HG03103 (cell line): ENCODE measurements at regions not wholly inside any gene's neighbourhood (a gene's known extent, or its start where the extent isn't known, plus 50 kb on each side); places are given as distances from the start of the nearest gene placed in this dataset.
"Not testable (repeated sequence)": the region's sequence is repeated elsewhere in the genome, so short reads cannot be mapped to it uniquely, and the experiment has no call there.

Source experiments
- ATAC-seq: cut with Tn5 transposase; IDR thresholded peaks from one replicate; pipeline ENCODE4 v1.9.1; 2021; ENCODE audit warnings: low read depth; ENCODE audit not compliant: unreplicated experiment

DNA sequence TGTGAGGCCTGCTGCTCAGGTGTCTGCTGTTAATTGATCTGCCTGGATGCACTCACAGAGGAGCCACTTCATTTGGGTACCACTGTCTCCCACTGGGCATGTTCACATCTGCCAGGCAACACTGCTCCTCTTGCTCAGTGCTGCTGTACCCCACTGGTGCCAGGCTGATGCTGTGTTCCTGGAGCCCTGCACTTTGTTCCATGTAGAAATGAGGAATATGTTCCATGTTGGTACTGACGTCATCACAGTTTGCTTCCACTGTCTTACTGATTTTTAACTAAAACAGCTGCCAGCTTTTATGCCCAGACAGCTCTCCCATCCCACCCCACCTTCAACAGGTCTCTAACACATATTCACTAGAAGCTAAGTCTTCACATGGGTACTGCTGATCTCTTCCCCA, 355.7 kb downstream of the LRRC70 start:
- no peak for ATAC-seq

DNA sequence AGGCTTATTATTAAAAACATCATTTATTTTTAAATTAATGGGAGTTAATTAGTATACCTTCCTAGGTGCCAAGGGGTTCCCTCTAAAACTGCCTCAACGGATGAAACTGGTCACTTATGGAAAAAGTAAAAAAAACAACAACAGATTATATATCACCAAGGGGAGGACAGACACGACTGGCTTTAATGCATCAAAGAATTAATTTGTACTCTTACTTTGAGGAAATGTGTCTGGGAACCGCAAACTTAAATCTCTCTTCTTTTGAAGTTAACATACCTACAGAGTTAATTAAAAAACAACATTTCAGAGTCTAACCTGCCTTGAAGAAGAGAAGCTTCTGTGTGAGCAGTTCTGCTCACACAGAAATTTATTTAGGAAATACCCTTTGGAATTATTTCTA, 354.6 kb downstream of the LRRC70 start:
- ATAC-seq: no peak

- ATAC-seq: no peak
Observed at GRCh38 chr5:62931153-62931950, 352.7 kb downstream of the LRRC70 start.

- no peak for ATAC-seq
Observed at GRCh38 chr5:62922191-62922590, 343.6 kb downstream of the LRRC70 start.

- ATAC-seq: no peak
Observed at GRCh38 chr5:62920856-62921255, 342.2 kb downstream of the LRRC70 start.

- no peak for ATAC-seq
Observed at GRCh38 chr5:62909326-62909725, 330.7 kb downstream of the LRRC70 start.

DNA sequence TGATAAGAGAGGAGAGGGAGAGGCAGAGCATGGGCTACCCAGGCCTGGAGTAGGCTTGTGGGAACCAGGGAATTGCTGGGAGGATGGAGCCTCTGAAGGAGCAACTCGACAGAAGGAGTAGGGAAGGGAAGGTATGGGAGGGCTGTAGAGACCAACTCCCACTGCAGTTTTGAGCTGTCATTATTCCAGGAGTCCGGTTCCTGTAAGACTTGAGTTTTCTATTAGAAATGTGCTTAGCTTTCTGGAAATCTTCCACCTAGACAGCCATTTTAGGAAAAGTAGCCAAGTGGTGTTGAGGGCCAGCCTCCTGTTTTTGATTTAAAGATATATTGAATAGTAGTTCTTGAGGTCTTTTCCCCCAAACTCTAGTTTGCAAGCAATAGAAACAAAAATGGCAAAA, 323.5 kb downstream of the LRRC70 start:
- no peak for ATAC-seq

DNA sequence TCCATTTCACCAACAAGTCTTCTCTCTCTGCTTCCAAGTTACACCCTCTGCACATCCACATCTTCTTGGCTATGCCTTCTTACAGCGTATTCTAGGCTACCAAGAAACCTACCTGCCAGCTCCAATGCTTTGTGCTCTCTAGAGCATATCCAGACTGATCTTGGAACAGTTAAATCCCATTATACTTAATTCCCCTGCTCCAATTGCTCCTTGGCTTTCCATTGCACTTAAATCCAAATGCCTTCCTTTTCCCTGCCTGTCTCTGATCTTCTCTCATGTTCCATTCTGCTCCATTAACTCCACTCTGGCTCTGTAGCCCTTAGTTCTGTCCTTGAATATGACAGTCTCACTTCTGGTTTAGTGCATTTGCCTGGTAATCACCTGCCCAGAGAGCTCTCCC, 322.4 kb downstream of the LRRC70 start:
- ATAC-seq: no peak

DNA sequence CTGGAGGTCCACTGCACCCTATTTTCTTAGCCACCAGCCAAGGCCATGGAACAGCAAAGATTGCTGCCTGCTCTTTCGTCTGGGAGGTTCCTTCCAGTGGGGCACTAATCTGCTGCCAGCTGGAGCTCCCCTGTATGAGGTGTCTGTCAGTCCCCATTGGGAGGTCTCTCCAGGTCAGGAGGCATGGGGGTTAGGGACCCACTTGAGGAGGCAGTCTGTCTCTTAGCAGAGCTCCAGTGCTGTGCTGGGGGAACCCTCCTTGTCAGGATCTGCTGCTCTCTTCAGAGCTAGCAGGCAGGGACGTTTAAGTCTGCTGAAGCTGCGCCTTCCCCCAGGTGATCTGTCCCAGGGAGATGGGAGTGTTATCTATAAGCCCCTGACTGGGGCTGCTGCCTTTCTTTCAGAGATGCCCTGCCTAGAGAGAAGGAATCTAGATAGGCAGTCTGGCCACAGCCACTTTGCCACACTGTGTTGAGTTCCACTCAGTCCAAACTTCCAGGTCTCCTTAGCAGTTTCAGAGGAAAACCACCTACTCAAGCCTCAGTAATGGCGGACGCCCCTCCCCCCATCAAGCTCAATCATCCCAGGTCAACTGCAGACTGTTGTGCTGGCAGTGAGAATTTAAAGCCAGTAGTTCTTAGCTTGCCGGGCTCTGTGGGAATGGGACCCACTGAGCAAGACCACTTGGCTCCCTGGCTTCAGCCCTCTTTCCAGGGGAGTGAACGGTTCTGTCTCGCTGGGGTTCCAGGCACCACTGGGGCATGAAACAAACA, 317.7 kb downstream of the LRRC70 start:
- no peak for ATAC-seq

DNA sequence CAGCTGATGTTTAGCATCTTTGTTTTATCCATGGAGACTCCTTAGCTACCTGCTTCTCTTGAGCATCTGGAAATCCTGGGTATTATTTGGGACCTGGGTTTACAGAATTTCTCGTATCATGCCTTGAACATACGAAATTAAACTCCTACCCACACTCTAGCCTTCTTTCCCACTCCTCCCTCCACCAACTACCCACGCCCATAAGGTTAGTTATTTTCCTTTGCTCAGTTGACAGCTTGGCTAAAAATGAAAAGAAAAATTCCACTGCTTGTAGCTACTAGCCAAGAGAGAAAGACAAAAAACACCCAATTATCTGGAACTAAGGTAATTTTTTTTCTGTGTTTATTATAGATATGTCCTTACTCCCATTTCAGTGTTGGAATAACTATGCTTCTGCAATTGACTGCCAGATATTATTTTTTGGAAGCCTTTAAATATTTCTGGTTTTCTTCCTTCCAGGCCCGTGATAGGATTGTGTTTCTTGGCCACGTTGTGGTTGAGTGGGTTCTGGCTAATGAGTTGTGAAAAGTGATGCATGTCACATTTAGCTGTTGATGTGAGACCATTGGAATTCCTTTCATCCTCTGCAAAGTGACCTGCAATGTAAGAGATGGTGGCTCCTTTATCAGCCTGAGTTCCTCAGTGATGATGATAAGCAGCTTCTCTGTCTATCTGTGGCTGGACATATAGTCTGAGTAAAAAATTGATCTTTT, 308.1 kb downstream of the LRRC70 start:
- no peak for ATAC-seq

DNA sequence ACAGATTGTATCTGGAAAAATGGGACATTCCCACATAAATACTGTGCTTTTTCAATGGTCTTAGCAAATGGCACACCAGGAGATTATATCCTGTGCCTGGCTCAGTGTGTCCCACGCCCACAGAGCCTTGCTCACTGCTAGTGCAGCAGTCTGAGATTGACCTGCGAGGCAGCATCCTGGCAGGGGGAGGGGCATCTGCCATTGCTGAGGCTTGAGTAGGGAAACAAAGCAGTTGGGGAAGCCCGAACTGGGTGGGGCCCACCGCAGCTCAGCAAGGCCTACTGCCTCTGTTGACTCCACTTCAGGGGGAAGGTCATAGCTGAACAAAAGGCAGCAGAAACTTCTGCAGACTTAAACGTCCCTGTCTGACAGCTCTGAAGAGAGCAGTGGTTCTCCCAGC, 258.7 kb downstream of the LRRC70 start:
- not testable (repeated sequence) for ATAC-seq

- ATAC-seq: no peak
Observed at GRCh38 chr5:62829604-62829986, 251.0 kb downstream of the LRRC70 start.

DNA sequence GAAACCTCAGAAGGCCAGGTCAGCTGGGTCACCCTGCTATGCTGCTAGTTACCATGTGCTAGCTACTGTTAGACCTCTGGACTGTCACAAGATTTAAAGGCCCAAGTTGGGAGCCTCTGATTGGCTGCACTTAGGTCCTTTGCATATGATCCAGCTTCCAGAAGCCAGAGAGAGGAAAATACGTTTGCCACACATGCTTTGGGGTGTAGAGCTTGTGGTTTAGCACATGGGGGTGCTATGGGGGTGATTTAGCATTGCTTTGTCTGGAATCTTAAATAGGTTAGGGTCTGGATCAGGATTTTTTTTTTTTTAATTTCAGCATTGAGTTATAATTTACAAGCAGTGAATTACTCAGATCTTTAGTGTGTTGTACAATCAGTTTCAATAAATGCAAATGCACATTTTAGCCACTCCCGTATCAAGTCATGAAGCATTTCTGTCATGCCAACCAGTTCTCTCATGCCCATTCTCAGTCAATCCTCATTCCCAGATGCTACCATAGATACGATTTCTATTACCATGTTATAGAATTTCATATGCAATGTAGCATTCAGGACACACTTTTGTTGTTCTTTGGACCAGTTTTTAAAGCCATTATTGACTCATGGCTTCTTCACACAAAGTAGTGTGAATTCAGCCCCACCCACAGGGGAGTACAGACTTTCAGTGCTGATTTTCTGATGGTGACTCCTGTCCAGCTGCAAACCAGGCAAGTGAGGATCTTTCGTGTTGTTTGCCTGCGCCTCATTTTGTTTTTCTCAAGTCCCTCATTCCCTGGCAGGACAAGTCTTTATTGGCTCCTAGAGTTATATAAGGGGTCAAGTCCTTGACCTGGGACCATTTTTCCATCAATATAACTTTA, 250.4 kb downstream of the LRRC70 start:
- no peak for ATAC-seq

DNA sequence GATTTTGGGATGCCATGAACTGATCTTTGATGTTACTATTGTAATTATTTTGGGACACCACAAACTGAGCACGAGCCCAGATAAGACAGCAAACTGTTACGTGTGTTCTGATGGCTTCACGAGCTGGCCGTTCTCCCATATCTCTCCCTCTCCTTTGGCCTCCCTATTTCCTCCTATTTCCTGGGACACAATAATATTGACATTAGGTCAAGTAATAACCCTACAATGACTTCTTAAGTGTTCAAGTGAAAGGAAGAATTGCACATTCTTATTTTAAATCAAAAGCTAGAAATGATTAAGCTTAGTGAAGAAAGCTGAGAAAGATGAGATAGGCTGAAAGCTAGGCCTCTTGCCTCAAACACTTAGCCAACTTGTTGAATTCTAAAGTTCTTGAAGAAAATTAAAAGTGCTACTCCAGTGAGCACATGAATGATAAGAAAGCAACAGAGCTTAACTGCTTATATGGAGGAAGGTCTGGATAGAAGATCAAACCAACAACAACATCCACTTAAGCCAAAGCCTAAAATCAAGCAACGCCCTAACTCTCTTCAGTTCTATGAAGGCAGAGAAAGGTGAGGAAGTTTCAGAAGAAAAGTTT, 247.1 kb downstream of the LRRC70 start:
- ATAC-seq: no peak

- ATAC-seq: no peak
Observed at GRCh38 chr5:62824936-62825335, 246.3 kb downstream of the LRRC70 start.

DNA sequence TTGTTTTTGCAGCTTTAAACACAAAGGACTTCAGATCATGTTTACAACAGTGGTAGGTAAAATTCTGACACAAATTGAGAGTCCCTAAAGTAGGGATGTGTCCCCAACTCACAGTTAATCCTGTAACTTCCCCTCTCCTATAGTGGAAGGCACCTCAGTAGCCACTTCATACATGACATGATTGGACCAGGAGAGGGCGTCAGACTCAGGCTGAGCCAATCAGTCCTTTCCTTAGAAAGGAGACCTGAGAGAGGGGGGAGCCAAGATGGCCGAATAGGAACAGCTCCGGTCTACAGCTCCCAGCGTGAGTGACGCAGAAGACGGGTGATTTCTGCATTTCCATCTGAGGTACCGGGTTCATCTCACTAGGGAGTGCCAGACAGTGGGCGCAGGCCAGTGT, 238.4 kb downstream of the LRRC70 start:
- not testable (repeated sequence) for ATAC-seq

GRCh38 chr5:62814991-62815390, 236.4 kb downstream of the LRRC70 start:
- ATAC-seq: no peak

DNA sequence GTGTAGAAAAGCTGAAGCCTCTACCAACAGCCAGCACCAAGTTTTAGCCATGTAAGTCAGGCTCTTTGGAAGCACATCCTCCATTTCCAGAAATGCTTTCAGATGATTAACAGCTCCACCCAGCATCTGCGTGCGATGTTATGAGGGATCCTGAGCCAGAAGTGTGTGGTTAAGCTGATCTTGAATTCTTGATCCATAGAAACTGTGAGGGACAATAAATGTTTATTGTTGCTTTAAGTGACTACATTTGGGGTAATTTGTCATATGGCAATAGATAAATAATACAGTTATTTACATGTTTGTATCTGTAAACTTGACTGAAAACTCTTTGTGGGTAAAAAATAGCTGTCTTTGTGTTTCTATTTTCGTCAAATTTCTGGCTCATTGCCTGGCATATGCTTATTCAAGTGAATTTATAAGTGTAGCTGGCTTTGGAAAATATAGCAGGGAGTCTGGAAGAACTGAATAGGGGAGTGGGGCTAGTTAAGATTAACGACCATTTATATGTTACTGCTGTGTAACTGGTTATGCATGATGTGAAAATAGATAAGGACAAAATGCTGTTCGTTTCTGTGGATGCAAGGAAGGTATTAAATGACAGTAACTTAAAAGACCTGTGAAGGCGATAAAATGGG, 234.1 kb downstream of the LRRC70 start:
- ATAC-seq: no peak

GRCh38 chr5:62804819-62805218, 226.2 kb downstream of the LRRC70 start:
- ATAC-seq: not testable (repeated sequence)

- ATAC-seq: no peak
Observed at GRCh38 chr5:62795926-62796325, 217.3 kb downstream of the LRRC70 start.
